Vagina (tissue), 2 donors: ENCODE measurements at regions not wholly inside any gene's neighbourhood (a gene's known extent, or its start where the extent isn't known, plus 50 kb on each side); places are given as distances from the start of the nearest gene placed in this dataset.

Source experiments
- DNase-seq, 2 donors: peaks; one replicate each; pipeline ENCODE4 v3.0.0-alpha.2; 2017; ENCODE audit errors: extremely low spot score in 2 of 2
- H3K27ac ChIP-seq: fragments of 200-600 bp; sonication (generic); one replicate; pipeline ENCODE4 v1.5.1; 2019
- H3K27me3 ChIP-seq: fragments of 200-600 bp; sonication (generic); one replicate; pipeline ENCODE4 v1.5.1; 2019
- H3K36me3 ChIP-seq, 2 donors: fragments of 200-600 bp; sonication (generic); one replicate each; pipeline ENCODE4 v1.5.1; 2017 to 2019
- H3K4me1 ChIP-seq: fragments of 200-600 bp; sonication (generic); one replicate; pipeline ENCODE4 v1.5.1; 2019
- H3K4me3 ChIP-seq, 2 donors: fragments of 200-600 bp; sonication (generic); 1 replicate in 1 of 2; 2 replicates in 1 of 2; pipeline ENCODE4 v1.5.1; 2016 to 2019
- H3K9me3 ChIP-seq: fragments of 200-600 bp; sonication (generic); one replicate; pipeline ENCODE4 v1.5.1; 2019
- CTCF ChIP-seq, 3 experiments: fragments of 450-650 bp in 2 of 3; fragments of 200-600 bp in 1 of 3; sonication (generic) in 1 of 3; IDR thresholded peaks; one replicate each; pipeline ENCODE4 v1.5.1; 2017 to 2019; ENCODE audit warnings: antibody characterized with exemption in 3 of 3, mild to moderate bottlenecking in 2 of 3, moderate library complexity in 2 of 3
- POLR2A ChIP-seq, 2 donors: fragments of 450-650 bp; IDR thresholded peaks; one replicate each; pipeline ENCODE4 v1.6.1; 2017; ENCODE audit warnings: antibody characterized with exemption in 2 of 2, mild to moderate bottlenecking in 2 of 2, moderate library complexity in 2 of 2
- POLR2AphosphoS5 ChIP-seq, 2 donors: sonication (generic); formaldehyde crosslinking; IDR thresholded peaks; one replicate each; pipeline ENCODE4 v1.9.0; 2017; ENCODE audit warnings: antibody characterized with exemption in 2 of 2, mild to moderate bottlenecking in 2 of 2, low read depth in 1 of 2; ENCODE audit not compliant: insufficient read depth in 1 of 2
- intact Hi-C: fragments of 100-400 bp; cut with DNase I; formaldehyde crosslinking; loops from one replicate; pipeline ENCODE4 v1.15.1; 2023

- no peaks in the 10 kb centered on the region for H3K9me3 ChIP-seq
- intact Hi-C loops: no loop called here
- TF ChIP-seq POLR2AphosphoS5 (IDR thresholded peaks at IDR 0.05; ENCODE audit: insufficient read depth in 1 of 2, low read depth in 1 of 2) (no peak), POLR2A (IDR thresholded peaks at IDR 0.05) (no peak), CTCF (IDR thresholded peaks at IDR 0.05) (no peak)
Observed at GRCh38 chr6:53431704-53432103, 83.0 kb upstream of the ELOVL5 start.

GRCh38 chr6:53429401-53429800 lies 80.7 kb upstream of the ELOVL5 start:
- DNase-seq: no peak
- no peak overlapping the region for H3K4me3 ChIP-seq
- H3K27ac ChIP-seq: no peak overlapping the region
- H3K27me3 ChIP-seq: no peaks in the 10 kb centered on the region
- H3K4me1 ChIP-seq: peaks cover 17% of the 10 kb centered on the region
- no peaks in the 10 kb centered on the region for H3K9me3 ChIP-seq
- intact Hi-C loops: no loop called here
- no peaks in the 10 kb centered on the region for H3K36me3 ChIP-seq
- no peak for TF ChIP-seq CTCF (IDR thresholded peaks at IDR 0.05)
- TF ChIP-seq POLR2A (IDR thresholded peaks at IDR 0.05): no peak
- no peak for TF ChIP-seq POLR2AphosphoS5 (IDR thresholded peaks at IDR 0.05; ENCODE audit: insufficient read depth in 1 of 2, low read depth in 1 of 2)

More at GRCh38 chr6:53431704-53432103, 83.0 kb upstream of the ELOVL5 start:
- Histone ChIP-seq H3K4me3 (no peak overlapping the region), H3K27ac (no peak overlapping the region), H3K36me3 (no peaks in the 10 kb centered on the region), H3K27me3 (no peaks in the 10 kb centered on the region), H3K4me1 (peaks cover 21% of the 10 kb centered on the region)
- DNase-seq: no peak

GRCh38 chr6:53428886-53429285 lies 80.1 kb upstream of the ELOVL5 start:
- DNase-seq: no peak
- Histone ChIP-seq H3K9me3 (no peaks in the 10 kb centered on the region), H3K4me1 (peaks cover 17% of the 10 kb centered on the region), H3K27me3 (no peaks in the 10 kb centered on the region), H3K27ac (no peak overlapping the region), H3K36me3 (no peaks in the 10 kb centered on the region), H3K4me3 (no peak overlapping the region)
- TF ChIP-seq POLR2AphosphoS5 (IDR thresholded peaks at IDR 0.05; ENCODE audit: insufficient read depth in 1 of 2, low read depth in 1 of 2): no peak
- no peak for TF ChIP-seq CTCF (IDR thresholded peaks at IDR 0.05)
- no peak for TF ChIP-seq POLR2A (IDR thresholded peaks at IDR 0.05)
- intact Hi-C loops: no loop called here

GRCh38 chr6:53426667-53427270 lies 78.0 kb upstream of the ELOVL5 start:
- H3K36me3 ChIP-seq: no peaks in the 10 kb centered on the region
- intact Hi-C loops: no loop called here
- no peaks in the 10 kb centered on the region for H3K27me3 ChIP-seq
- H3K4me3 ChIP-seq: no peak overlapping the region
- no peak for DNase-seq
- H3K4me1 ChIP-seq: no peaks in the 10 kb centered on the region
- H3K9me3 ChIP-seq: no peaks in the 10 kb centered on the region
- H3K27ac ChIP-seq: no peak overlapping the region
- TF ChIP-seq POLR2AphosphoS5 (IDR thresholded peaks at IDR 0.05; ENCODE audit: insufficient read depth in 1 of 2, low read depth in 1 of 2): no peak
- TF ChIP-seq POLR2A (IDR thresholded peaks at IDR 0.05): no peak
- TF ChIP-seq CTCF (IDR thresholded peaks at IDR 0.05): no peak

- H3K4me3 ChIP-seq: no peak overlapping the region
- no peak overlapping the region for H3K27ac ChIP-seq
- no peaks in the 10 kb centered on the region for H3K36me3 ChIP-seq
- DNase-seq: no peak
- TF ChIP-seq POLR2A (IDR thresholded peaks at IDR 0.05): no peak
- TF ChIP-seq POLR2AphosphoS5 (IDR thresholded peaks at IDR 0.05; ENCODE audit: insufficient read depth in 1 of 2, low read depth in 1 of 2): no peak
- TF ChIP-seq CTCF (IDR thresholded peaks at IDR 0.05): no peak
- H3K9me3 ChIP-seq: no peaks in the 10 kb centered on the region
- intact Hi-C loops: no loop called here
- no peaks in the 10 kb centered on the region for H3K27me3 ChIP-seq
- H3K4me1 ChIP-seq: no peaks in the 10 kb centered on the region
Observed at GRCh38 chr6:53426117-53426516, 77.4 kb upstream of the ELOVL5 start.
